Kasumi-1 (cell line): ENCODE measurements at regions not wholly inside any gene's neighbourhood (a gene's known extent, or its start where the extent isn't known, plus 50 kb on each side); places are given as distances from the start of the nearest gene placed in this dataset.
"Not testable (repeated sequence)": the region's sequence is repeated elsewhere in the genome, so short reads cannot be mapped to it uniquely, and the experiment has no call there.

Experiments
- DNase-seq, 2 experiments: peaks; one replicate each; lab custom pipeline; 2025; lab: John Stamatoyannopoulos, UW

DNA sequence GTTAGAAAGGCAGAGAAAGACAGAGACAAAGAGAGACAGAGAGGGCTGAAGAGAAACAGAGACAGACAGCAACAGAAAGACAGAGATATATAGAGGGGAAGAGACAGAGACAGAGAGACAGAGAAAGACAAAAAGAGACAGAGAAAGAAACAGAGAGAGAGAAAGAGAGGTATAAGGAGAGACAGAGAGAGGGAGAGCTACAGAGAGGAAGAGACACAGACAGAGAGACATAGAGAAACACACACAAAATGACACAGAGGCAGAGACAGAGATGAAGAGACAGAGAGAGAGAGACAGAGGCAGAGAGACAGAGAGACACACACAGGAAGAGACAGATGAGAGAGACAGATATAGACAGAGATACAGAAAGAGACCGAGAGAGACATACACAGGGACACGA lies 168.6 kb downstream of the TMEM121 start:
- DNase-seq = no peak

DNA sequence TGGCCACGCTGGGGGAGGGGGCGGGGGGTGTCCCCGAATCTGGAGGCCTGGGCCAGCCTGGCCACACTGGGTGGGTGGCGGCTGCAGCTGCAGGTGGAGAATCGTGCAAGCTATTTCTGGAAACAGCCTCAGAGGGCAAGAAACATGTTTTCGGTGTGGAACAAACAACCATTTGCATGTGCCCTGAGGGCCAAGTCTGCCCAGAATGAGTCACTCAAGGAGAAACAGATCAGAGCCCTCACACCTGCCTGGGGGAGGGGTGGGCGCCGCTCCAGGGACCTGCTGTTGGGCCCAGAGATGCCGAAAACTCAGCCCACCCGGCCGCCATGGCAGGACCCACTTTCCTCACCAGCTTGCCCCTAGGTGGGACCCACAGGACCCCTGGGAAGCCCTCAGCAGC lies 170.0 kb downstream of the TMEM121 start:
- not testable (repeated sequence) for DNase-seq

GRCh38 chr14:105697414-105697813 lies 171.0 kb downstream of the TMEM121 start:
- DNase-seq = not testable (repeated sequence)

DNA sequence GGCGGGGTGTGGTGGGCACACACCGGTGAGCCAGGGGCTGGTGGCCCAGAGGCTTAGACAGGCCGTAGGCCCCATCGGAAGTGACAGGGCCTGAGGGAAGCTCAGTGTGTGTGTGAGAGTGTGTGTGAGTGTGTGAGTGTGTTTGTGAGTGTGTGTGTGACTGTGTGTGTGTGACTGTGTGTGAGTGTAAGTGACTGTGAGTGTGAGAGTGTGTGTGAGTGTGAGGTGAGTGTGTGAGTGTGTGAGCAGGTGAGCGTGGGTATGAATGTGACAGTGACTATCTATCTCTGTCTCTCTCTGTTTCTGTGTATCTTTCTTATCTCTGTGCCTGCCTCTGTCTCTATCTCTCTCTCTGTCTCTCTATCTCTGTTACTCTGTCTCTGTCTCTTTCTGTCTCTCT lies 171.6 kb downstream of the TMEM121 start:
- DNase-seq = not testable (repeated sequence)

- DNase-seq = not testable (repeated sequence)
Measured at GRCh38 chr14:105698940-105699556, 172.7 kb downstream of the TMEM121 start.

DNA sequence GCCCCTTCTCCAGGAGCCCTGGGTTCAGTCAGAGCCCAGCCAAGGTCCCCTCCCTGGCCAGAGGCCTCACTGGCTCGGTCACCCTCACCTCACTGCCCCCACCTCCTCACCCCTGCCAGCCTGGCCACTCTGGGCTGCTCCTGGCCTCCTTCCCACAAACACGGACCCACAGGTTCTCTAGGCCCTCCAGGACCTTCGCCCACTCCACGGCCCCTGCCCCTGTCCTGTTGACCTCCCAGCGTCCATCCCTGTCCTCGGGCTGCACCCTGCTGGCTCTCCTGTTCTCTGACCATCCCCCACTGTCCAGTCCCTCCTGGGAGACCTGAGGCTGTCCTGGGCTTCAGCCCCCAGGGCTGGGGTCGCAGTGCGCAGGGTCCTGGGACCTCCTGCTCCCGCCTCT lies 173.3 kb downstream of the TMEM121 start:
- not testable (repeated sequence) for DNase-seq

DNA sequence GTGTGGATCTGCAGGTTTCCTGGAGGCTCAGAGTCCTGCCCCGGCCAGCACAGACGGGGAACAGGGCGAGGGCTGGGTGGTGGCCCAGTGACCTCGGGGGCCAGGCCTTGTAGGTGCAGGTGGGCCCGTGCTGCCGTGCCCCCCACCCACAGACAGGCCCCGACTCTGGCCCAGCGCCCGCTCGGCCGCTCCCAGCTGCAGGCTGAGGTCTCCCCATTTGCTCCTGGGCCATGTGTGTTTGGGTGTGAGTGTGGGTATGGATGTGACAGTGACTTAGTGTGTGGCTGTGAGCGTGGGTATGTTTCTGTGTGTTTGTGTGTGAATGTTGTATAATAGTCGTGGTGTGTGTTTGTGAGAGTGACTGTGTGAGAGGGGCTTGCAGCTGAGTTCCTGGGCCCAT lies 173.8 kb downstream of the TMEM121 start:
- not testable (repeated sequence) for DNase-seq

GRCh38 chr14:105700622-105701288 lies 174.4 kb downstream of the TMEM121 start:
- DNase-seq = no peak

- DNase-seq = no peak
Measured at GRCh38 chr14:105701456-105702274, 175.3 kb downstream of the TMEM121 start.

DNA sequence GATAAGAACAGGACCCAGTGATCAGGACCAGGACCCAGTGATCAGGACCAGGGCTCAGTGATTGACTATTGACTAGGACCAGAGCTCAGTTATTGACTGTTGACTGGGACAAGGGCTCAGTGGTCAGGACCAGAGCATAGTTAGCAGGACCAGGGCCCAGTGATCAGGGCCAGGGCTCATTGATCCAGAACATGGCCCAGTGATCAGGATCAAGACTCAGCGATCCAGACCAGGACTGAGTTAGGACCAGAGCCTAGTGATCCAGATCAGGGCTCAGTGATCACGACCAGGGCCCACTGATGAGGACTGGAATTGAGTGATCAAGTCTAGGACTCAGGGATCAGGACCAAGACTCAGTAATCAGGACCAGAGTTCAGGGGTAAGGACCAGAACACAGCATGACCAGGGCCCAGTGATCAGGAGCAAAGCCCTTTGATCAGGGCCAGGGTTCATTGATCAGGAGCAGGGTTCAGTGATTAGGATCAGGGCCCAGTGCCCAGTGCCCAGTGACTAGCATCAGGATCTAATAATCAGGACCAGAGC lies 176.0 kb downstream of the TMEM121 start:
- no peak for DNase-seq

- not testable (repeated sequence) for DNase-seq
Measured at GRCh38 chr14:105703044-105703665, 176.8 kb downstream of the TMEM121 start.

DNA sequence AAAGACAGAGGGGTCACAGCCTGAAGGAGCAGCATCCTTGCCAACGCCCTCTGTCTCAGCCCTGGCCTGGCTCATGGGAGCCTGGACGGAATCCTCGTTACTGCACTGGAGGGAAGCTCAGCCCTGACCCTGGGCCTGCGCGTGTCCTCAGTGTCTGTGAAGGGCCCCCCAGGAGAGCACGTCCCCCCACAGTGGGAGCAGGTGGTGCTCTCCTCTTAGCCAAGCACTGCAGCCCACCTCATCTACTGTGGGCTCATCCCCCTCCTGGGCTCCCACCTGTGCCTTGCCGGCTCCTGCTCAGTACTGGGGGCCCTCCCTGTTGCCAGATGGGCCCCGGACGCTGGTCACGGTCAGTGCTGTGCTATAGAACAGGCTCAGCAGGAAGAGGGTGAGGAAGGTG lies 177.7 kb downstream of the TMEM121 start:
- not testable (repeated sequence) for DNase-seq

- not testable (repeated sequence) for DNase-seq
Measured at GRCh38 chr14:105704492-105704891, 178.1 kb downstream of the TMEM121 start.

DNA sequence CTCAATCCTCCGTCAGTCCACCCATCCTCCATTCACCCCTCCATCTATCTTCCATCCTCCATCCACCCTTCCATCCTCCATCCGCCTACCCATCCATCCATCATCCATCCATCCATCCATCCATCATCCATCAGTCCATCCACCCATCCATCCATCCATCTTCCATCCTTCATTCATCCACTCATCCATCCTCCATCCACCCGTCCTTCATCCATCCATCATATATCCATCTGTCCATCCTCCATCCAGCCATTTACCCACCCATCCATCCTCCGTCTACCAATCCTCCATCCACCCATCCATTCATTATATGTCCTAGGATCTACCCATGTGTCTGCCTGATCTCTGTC lies 179.1 kb downstream of the TMEM121 start:
- not testable (repeated sequence) for DNase-seq

DNA sequence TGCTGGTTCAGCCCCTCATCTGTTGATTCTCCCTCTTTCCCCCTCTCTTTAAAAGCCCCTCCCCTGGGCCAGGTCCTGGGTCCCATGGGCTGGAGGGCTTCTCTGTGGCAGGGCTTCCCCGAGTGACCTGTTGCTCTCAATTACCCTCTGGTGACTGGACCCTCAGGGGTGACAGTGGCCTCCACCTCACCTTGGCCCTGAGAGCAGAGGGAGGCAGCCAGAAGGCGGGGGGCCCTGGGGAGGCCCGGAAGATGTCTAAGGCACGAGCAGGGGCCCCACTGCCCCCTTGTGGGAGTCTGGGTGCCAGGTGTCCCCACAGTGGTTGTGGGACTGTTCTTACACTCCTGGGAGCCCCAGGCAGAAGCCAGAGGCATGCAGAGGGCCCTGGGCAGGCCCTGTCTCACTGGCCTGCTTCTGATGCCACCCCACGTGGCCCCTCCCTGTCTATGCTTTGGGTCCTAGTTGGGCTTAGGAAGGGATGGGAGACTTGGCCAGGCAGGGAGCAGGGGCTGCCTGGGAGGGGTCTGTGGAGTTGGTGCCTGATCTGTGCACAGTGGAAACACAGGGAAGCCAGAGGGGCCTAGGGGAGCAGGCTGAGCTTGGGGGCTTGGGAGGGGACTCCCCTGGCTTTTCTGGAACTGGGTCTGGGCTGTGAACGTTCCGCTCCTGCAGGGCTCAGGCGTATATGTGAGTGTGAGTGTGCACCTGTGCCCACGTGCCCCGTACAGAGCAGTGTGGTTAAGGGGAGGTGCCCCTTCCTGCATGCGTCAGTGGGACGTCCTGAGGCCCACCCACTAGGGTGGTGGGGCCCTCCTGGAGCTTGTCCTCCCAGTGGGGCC lies 179.7 kb downstream of the TMEM121 start:
- not testable (repeated sequence) for DNase-seq

DNA sequence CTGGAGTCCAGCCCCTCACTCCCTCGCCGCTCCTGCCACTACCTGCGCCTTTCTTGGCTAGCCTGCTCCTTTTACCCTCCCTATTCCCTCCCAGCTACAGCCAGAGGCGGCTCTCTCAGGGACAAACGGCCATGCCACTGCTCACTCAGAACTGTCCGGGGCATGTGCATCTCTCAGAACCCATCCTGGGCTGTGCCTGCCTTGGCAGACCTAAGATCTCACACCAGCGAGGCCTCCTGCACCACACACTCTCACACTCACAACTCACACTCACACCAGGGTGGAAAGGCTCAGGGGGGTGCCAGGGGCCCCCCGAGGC lies 180.3 kb downstream of the TMEM121 start:
- not testable (repeated sequence) for DNase-seq

DNA sequence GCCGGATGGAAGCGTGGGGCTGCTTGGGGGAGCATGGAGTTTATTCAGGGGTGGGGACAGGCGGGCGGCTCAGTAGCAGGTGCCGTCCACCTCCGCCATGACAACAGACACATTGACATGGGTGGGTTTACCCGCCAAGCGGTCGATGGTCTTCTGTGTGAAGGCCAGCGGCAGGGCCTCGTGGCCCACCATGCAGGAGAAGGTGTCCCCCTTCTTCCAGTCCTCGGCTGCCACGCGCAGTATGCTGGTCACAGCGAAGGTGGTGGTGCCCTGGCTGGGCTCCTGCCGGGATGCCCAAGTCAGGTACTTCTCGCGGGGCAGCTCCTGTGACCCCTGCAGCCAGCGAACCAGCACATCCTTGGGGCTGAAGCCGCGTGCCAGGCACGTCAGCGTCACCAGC lies 180.7 kb downstream of the TMEM121 start:
- not testable (repeated sequence) for DNase-seq

DNA sequence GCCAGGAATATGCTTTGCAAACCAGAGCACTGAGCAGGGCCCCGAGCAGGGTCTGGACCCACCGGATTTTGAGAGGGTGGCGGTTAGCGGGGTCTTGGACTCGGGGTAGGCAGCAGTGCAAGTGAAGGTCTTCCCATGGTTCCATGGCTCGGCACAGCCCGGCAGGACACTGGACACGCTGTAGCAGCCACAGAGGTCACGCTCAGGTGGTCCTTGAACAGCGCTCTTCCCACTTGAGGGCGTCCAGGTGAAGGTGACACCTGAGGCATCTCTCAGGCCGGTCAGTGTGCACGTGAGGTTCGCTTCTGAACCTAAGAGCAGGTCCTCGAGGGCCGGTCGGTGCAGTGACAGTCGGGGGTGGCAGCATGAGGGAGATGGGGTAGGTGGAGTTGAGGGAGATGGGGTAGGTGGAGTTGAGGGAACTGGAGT lies 181.4 kb downstream of the TMEM121 start:
- not testable (repeated sequence) for DNase-seq

- not testable (repeated sequence) for DNase-seq
Measured at GRCh38 chr14:105708251-105709134, 182.1 kb downstream of the TMEM121 start.
